ENCODE measurements at regions not wholly inside any gene's neighbourhood (a gene's known extent, or its start where the extent isn't known, plus 50 kb on each side); places are given as distances from the start of the nearest gene placed in this dataset.

DNA sequence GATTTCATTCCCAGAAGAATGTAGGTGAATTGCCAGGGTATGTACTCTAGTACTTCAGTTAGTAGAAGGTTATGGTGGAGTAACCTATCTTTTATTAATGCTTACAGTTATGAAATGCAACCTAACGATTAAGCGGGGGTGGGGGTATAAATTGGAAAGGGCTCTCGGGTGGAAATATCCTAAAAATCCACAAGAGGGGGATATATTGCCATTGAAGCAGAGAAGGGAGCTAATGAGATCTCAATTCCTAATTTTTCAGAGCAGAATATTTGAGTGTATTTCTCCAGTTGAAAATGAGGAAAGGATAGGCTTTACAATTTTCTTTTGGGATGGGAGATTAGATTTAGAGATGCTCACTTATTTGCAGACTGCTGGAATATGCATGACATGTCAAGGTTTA lies 90.8 kb downstream of the DNAJB9 start:
- TF ChIP-seq, protein P1, sequence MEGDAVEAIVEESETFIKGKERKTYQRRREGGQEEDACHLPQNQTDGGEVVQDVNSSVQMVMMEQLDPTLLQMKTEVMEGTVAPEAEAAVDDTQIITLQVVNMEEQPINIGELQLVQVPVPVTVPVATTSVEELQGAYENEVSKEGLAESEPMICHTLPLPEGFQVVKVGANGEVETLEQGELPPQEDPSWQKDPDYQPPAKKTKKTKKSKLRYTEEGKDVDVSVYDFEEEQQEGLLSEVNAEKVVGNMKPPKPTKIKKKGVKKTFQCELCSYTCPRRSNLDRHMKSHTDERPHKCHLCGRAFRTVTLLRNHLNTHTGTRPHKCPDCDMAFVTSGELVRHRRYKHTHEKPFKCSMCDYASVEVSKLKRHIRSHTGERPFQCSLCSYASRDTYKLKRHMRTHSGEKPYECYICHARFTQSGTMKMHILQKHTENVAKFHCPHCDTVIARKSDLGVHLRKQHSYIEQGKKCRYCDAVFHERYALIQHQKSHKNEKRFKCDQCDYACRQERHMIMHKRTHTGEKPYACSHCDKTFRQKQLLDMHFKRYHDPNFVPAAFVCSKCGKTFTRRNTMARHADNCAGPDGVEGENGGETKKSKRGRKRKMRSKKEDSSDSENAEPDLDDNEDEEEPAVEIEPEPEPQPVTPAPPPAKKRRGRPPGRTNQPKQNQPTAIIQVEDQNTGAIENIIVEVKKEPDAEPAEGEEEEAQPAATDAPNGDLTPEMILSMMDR (conservative IDR thresholded peaks at IDR 0.05 in 1 of 2, IDR thresholded peaks at IDR 0.05 in 1 of 2; ENCODE audit: low read depth in 1 of 2, low read length in 2 of 2): peak; percentile 15 to 58
- no peak for TF ChIP-seq EZH2 (IDR thresholded peaks at IDR 0.05; ENCODE audit: low read length, missing control alignments)

Data from fibroblast of lung (primary cell).